B cell (primary cell): ENCODE measurements at regions not wholly inside any gene's neighbourhood (a gene's known extent, or its start where the extent isn't known, plus 50 kb on each side); places are given as distances from the start of the nearest gene placed in this dataset.

ENCODE experiments used
- ATAC-seq: fragments of 200-7000 bp; cut with Tn5 transposase; one replicate; pipeline ENCODE4 v1.10.0; 2021; ENCODE audit warnings: low read depth, mild to moderate bottlenecking, moderate number of reproducible peaks, moderate library complexity
- CTCF ChIA-PET: fragments of 350-600 bp; sonication (Branson Sonifier 250); formaldehyde crosslinking; loops from one replicate; lab custom pipeline; 2021; ENCODE audit warnings: antibody characterized with exemption, inconsistent platforms; lab: Charles Lee
- POLR2A ChIA-PET: fragments of 350-600 bp; sonication (Branson Sonifier 250); formaldehyde crosslinking; loops from one replicate; lab custom pipeline; 2021; ENCODE audit warnings: antibody characterized with exemption; lab: Charles Lee
- DNase-seq: peaks from one replicate; pipeline ENCODE4 v3.0.0; 2013
- H2AFZ ChIP-seq: 2 replicates; pipeline ENCODE4 v1.6.1; 2012; ENCODE audit warnings: mild to moderate bottlenecking, low read depth, low read length; ENCODE audit not compliant: insufficient read depth, poor library complexity, severe bottlenecking
- H3K27ac ChIP-seq, 2 donors: 1 replicate in 1 of 2; 2 replicates in 1 of 2; pipeline ENCODE4 v1.5.1; 2012 to 2013; ENCODE audit warnings: low read length in 2 of 2, mild to moderate bottlenecking in 2 of 2, moderate library complexity in 1 of 2
- H3K27me3 ChIP-seq, 4 experiments: fragments of 200-600 bp in 1 of 4; sonication (generic) in 1 of 4; replicated peaks in 1 of 4; 1 replicate in 2 of 4; 2 replicates in 2 of 4; pipeline versions ENCODE4 v1.6.1 to v1.7.0; 2013 to 2016; ENCODE audit warnings: low read length in 3 of 4, mild to moderate bottlenecking in 2 of 4, mixed read lengths in 1 of 4, moderate library complexity in 1 of 4; ENCODE audit not compliant: insufficient read depth in 4 of 4, control insufficient read depth in 3 of 4; ENCODE audit errors: control extremely low read depth in 1 of 4
- H3K36me3 ChIP-seq, 2 experiments: replicated peaks in 1 of 2; 1 replicate in 1 of 2; 2 replicates in 1 of 2; pipeline versions ENCODE4 v1.6.1 to v1.7.1; 2013; ENCODE audit warnings: low read length in 1 of 2; ENCODE audit not compliant: insufficient read depth in 2 of 2, control insufficient read depth in 1 of 2; ENCODE audit errors: control extremely low read depth in 1 of 2, extremely low read depth in 1 of 2
- H3K4me1 ChIP-seq, 2 donors: fragments of 200-600 bp in 1 of 2; sonication (generic) in 1 of 2; 1 replicate in 1 of 2; 2 replicates in 1 of 2; pipeline versions ENCODE4 v1.5.1 to v1.6.1; 2013 to 2017; ENCODE audit warnings: low read length in 2 of 2; ENCODE audit not compliant: control insufficient read depth in 2 of 2, insufficient read depth in 2 of 2
- H3K4me2 ChIP-seq: replicated peaks from 2 replicates; pipeline ENCODE3; 2012; ENCODE audit warnings: mild to moderate bottlenecking, low read depth, low read length; ENCODE audit not compliant: poor library complexity, severe bottlenecking
- H3K4me3 ChIP-seq, 5 experiments: fragments of 200-600 bp in 1 of 5; sonication (generic) in 1 of 5; 1 replicate in 3 of 5; 2 replicates in 2 of 5; pipeline versions ENCODE4 v1.5.1 to v1.7.0; 2011 to 2016; ENCODE audit warnings: low read length in 4 of 5, mild to moderate bottlenecking in 4 of 5, low read depth in 2 of 5, control low read depth in 1 of 5, moderate library complexity in 1 of 5; ENCODE audit not compliant: insufficient read depth in 1 of 5; ENCODE audit errors: control extremely low read depth in 1 of 5, extremely low read depth in 1 of 5
- H3K79me2 ChIP-seq: fragments of 200-600 bp; sonication (generic); one replicate; pipeline ENCODE4 v1.6.0; 2016; ENCODE audit warnings: low read length; ENCODE audit not compliant: control insufficient read depth, insufficient read depth
- H3K9ac ChIP-seq: fragments of 200-600 bp; sonication (generic); 2 replicates; pipeline ENCODE4 v1.6.1; 2017; ENCODE audit warnings: mild to moderate bottlenecking, low read length, moderate library complexity
- H3K9me3 ChIP-seq, 3 donors: one replicate each; pipeline versions ENCODE4 v1.6.1 to v1.7.1; 2013; ENCODE audit warnings: low read length in 2 of 3; ENCODE audit not compliant: control insufficient read depth in 2 of 3, insufficient read depth in 1 of 3; ENCODE audit errors: control extremely low read depth in 1 of 3
- H4K20me1 ChIP-seq: 2 replicates; pipeline ENCODE4 v1.6.0; 2012; ENCODE audit warnings: mild to moderate bottlenecking, low read length; ENCODE audit not compliant: insufficient read depth, control insufficient read depth, poor library complexity, severe bottlenecking
- H3K27ac Mint-ChIP-seq: one replicate; pipeline ENCODE4 v1.8.0; 2021; ENCODE audit warnings: mixed read lengths
- H3K27me3 Mint-ChIP-seq: one replicate; pipeline ENCODE4 v1.8.0; 2021; ENCODE audit warnings: mixed read lengths
- H3K4me1 Mint-ChIP-seq: one replicate; pipeline ENCODE4 v1.8.0; 2021; ENCODE audit warnings: mixed read lengths
- H3K4me3 Mint-ChIP-seq: one replicate; pipeline ENCODE4 v1.8.0; 2021; ENCODE audit warnings: mixed read lengths
- H3K9me3 Mint-ChIP-seq: one replicate; pipeline ENCODE4 v1.8.0; 2022; ENCODE audit warnings: mixed read lengths; ENCODE audit not compliant: insufficient read depth
- EZH2 ChIP-seq: IDR thresholded peaks from 2 replicates; pipeline ENCODE4 v1.6.1; 2012; ENCODE audit warnings: borderline replicate concordance, low read depth, mild to moderate bottlenecking, moderate library complexity, low read length; ENCODE audit not compliant: insufficient read depth, poor library complexity, severe bottlenecking
- WGBS: methylation state at CpG from one replicate; pipeline ENCODE4 v1.1.5; 2013; ENCODE audit warnings: missing lambda C conversion rate; ENCODE audit not compliant: insufficient coverage; 5-methylcytosine and 5-hydroxymethylcytosine counted together
- intact Hi-C: fragments of 100-400 bp; cut with micrococcal nuclease; formaldehyde crosslinking; loops from one replicate; pipeline ENCODE4 v1.10.0; 2022
- TF ChIP-seq, protein P1 (sequence below): fragments of 200-600 bp; IDR thresholded peaks from one replicate; pipeline ENCODE4 v1.8.0; 2022; ENCODE audit warnings: antibody characterized with exemption, mild to moderate bottlenecking

DNA sequence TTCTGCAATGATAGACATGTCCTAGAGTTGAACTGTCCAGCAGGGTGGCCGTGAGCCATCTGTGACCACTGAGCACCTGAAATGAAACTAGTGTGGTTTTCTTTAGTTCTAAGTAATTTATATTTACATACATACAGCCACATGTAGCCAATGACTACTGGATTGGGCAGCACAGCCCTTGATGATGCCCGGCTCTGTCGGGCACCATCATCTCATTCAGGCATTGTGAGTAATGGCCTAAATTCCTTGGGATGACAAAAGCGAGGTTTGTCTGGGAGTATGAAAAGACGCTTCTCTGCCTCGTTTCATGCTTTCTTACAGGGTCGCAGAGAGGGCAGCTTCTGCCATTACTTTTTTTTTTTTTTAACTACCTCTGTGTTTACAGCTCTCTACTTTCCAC is 251.9 kb upstream of the HES1 start:
- ATAC-seq = no peak

DNA sequence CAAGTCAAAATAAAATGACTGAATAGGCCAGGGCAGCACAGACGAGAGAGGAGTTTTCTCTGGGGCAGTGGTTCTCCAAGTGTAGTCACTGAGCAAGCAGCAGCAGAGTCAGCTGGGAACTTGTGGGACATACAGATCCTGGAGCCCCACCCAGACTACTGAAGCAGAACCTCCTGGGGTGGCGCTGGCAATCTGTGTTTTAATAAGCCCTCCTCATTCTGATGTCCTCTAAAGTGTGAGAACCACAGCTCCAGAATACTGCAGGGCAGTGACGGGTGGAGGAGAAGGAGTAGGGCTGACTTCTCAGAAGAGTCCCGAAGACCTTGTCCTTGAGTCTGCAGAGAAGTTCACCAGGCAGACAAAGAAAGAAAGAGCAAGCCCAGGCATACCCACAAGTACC is 251.3 kb upstream of the HES1 start:
- H3K27ac ChIP-seq = no peak overlapping the region
- no peak overlapping the region for H3K4me3 ChIP-seq
- peaks cover 0 to 3% (median 0%) of the 10 kb centered on the region in 4 experiments for H3K27me3 ChIP-seq
- H3K9me3 ChIP-seq = peaks cover 0 to 4% (median 2%) of the 10 kb centered on the region in 3 donors
- Mint-ChIP-seq H3K27me3 (no peaks in the 10 kb centered on the region), H3K27ac (no peak overlapping the region), H3K4me1 (peaks cover 5% of the 10 kb centered on the region), H3K9me3 (peaks cover 5% of the 10 kb centered on the region), H3K4me3 (no peak overlapping the region)
- no peak for ATAC-seq
- H3K9ac ChIP-seq = no peak overlapping the region
- H3K4me2 ChIP-seq = no peak overlapping the region
- H3K4me1 ChIP-seq = peaks cover 0 to 6% of the 10 kb centered on the region in 2 donors
- H3K79me2 ChIP-seq = no peaks in the 10 kb centered on the region
- ChIA-PET POLR2A (no interaction called here), CTCF (no interaction called here)
- no peaks in the 10 kb centered on the region for H3K36me3 ChIP-seq
- no peak for DNase-seq
- TF ChIP-seq, protein P1, sequence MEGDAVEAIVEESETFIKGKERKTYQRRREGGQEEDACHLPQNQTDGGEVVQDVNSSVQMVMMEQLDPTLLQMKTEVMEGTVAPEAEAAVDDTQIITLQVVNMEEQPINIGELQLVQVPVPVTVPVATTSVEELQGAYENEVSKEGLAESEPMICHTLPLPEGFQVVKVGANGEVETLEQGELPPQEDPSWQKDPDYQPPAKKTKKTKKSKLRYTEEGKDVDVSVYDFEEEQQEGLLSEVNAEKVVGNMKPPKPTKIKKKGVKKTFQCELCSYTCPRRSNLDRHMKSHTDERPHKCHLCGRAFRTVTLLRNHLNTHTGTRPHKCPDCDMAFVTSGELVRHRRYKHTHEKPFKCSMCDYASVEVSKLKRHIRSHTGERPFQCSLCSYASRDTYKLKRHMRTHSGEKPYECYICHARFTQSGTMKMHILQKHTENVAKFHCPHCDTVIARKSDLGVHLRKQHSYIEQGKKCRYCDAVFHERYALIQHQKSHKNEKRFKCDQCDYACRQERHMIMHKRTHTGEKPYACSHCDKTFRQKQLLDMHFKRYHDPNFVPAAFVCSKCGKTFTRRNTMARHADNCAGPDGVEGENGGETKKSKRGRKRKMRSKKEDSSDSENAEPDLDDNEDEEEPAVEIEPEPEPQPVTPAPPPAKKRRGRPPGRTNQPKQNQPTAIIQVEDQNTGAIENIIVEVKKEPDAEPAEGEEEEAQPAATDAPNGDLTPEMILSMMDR = no peak
- TF ChIP-seq EZH2 = no peak
- WGBS = 100% methylated on average over 1 of the region's 4 CpGs
- intact Hi-C loops = no loop called here
- no peaks in the 10 kb centered on the region for H4K20me1 ChIP-seq
- no peak overlapping the region for H2AFZ ChIP-seq

More for the DNA sequence above, 251.9 kb upstream of the HES1 start:
- no peak for TF ChIP-seq EZH2
- TF ChIP-seq, protein P1 = no peak
- H3K9me3 Mint-ChIP-seq = peaks cover 5% of the 10 kb centered on the region
- Histone ChIP-seq H3K9me3 (peaks cover 0 to 4% (median 2%) of the 10 kb centered on the region in 3 donors), H3K36me3 (no peaks in the 10 kb centered on the region), H3K4me2 (no peak overlapping the region), H2AFZ (no peak overlapping the region), H3K27ac (no peak overlapping the region), H3K9ac (no peak overlapping the region), H3K79me2 (no peaks in the 10 kb centered on the region), H3K4me1 (peaks cover 0 to 9% of the 10 kb centered on the region in 2 donors), H4K20me1 (no peaks in the 10 kb centered on the region), H3K27me3 (peaks cover 0 to 5% (median 1%) of the 10 kb centered on the region in 4 experiments), H3K4me3 (no peak overlapping the region)
- no peak overlapping the region for H3K27ac Mint-ChIP-seq
- DNase-seq = no peak
- peaks cover 9% of the 10 kb centered on the region for H3K4me1 Mint-ChIP-seq
- POLR2A ChIA-PET = no interaction called here
- WGBS = 86% methylated on average over 2 of the region's 7 CpGs
- H3K27me3 Mint-ChIP-seq = no peaks in the 10 kb centered on the region
- intact Hi-C loops = no loop called here
- H3K4me3 Mint-ChIP-seq = no peak overlapping the region
- CTCF ChIA-PET = no interaction called here
